ENCODE measurements at regions not wholly inside any gene's neighbourhood (a gene's known extent, or its start where the extent isn't known, plus 50 kb on each side); places are given as distances from the start of the nearest gene placed in this dataset.

GRCh38 chr22:48779211-48779643 is 1048.4 kb downstream of the BRD1 start:
- no peak overlapping the region for H3K4me3 ChIP-seq (ENCODE audit: low read length)
- no peaks in the 10 kb centered on the region for H3K4me1 ChIP-seq (ENCODE audit: insufficient read depth, low read length)
- no peaks in the 10 kb centered on the region for H3F3A ChIP-seq (ENCODE audit: low read length, unreplicated experiment)
- H3K36me3 ChIP-seq (ENCODE audit: low read depth, low read length) = no peaks in the 10 kb centered on the region
- no peaks in the 10 kb centered on the region for H3K79me2 ChIP-seq (ENCODE audit: low read length)
- no peaks in the 10 kb centered on the region for H3K9me2 ChIP-seq (replicated peaks; ENCODE audit: low read length)
- no peaks in the 10 kb centered on the region for H3K27me3 ChIP-seq (ENCODE audit: low read length)
- no peak overlapping the region for H3K9ac ChIP-seq (ENCODE audit: low read length)
- POLR2A ChIA-PET (ENCODE audit: unreplicated experiment) = no interaction called here
- TF ChIP-seq EZH2phosphoT487 (IDR thresholded peaks at IDR 0.05; ENCODE audit: borderline replicate concordance, low read length) (no peak), EZH2 (IDR thresholded peaks at IDR 0.05; ENCODE audit: low read length, unreplicated experiment) (no peak), CTCF (conservative IDR thresholded peaks at IDR 0.05; ENCODE audit: low read depth, low read length) (no peak)
- CTCF ChIA-PET = no interaction called here
- no peaks in the 10 kb centered on the region for H3K9me3 ChIP-seq (ENCODE audit: low read length)
- BruUV-seq (replicated peaks) = no TSS peak
- intact Hi-C loops (cut with micrococcal nuclease) = no loop called here
- H3K4me2 ChIP-seq (ENCODE audit: low read length) = no peak overlapping the region
- no peak for DNase-seq
- ATAC-seq = no peak
- H4K20me1 ChIP-seq (ENCODE audit: low read length) = no peaks in the 10 kb centered on the region
- H3K27ac ChIP-seq (ENCODE audit: low read length) = no peak overlapping the region
- no peak overlapping the region for H2AFZ ChIP-seq (ENCODE audit: low read length)

GRCh38 chr22:48778308-48779195 is 1049.1 kb downstream of the BRD1 start:
- Histone ChIP-seq H3K36me3 (ENCODE audit: low read depth, low read length) (no peaks in the 10 kb centered on the region), H3K27me3 (ENCODE audit: low read length) (no peaks in the 10 kb centered on the region), H2AFZ (ENCODE audit: low read length) (no peak overlapping the region), H3K4me1 (ENCODE audit: insufficient read depth, low read length) (no peaks in the 10 kb centered on the region), H3K9me3 (ENCODE audit: low read length) (no peaks in the 10 kb centered on the region), H3K79me2 (ENCODE audit: low read length) (no peaks in the 10 kb centered on the region), H3K4me3 (ENCODE audit: low read length) (no peak overlapping the region), H3K27ac (ENCODE audit: low read length) (no peak overlapping the region), H3K4me2 (ENCODE audit: low read length) (no peak overlapping the region), H4K20me1 (ENCODE audit: low read length) (no peaks in the 10 kb centered on the region), H3F3A (ENCODE audit: low read length, unreplicated experiment) (no peaks in the 10 kb centered on the region), H3K9me2 (replicated peaks; ENCODE audit: low read length) (no peaks in the 10 kb centered on the region), H3K9ac (ENCODE audit: low read length) (no peak overlapping the region)
- ChIA-PET CTCF (no interaction called here), POLR2A (ENCODE audit: unreplicated experiment) (no interaction called here)
- no peak for ATAC-seq
- intact Hi-C loops (cut with micrococcal nuclease) = no loop called here
- DNase-seq = no peak
- no TSS peak for BruUV-seq (replicated peaks)
- TF ChIP-seq CTCF (conservative IDR thresholded peaks at IDR 0.05; ENCODE audit: low read depth, low read length) (no peak), EZH2 (IDR thresholded peaks at IDR 0.05; ENCODE audit: low read length, unreplicated experiment) (no peak), EZH2phosphoT487 (IDR thresholded peaks at IDR 0.05; ENCODE audit: borderline replicate concordance, low read length) (no peak)

- POLR2A ChIA-PET (ENCODE audit: unreplicated experiment) = no interaction called here
- CTCF ChIA-PET = no interaction called here
- Histone ChIP-seq H3K36me3 (ENCODE audit: low read depth, low read length) (no peaks in the 10 kb centered on the region), H3K27ac (ENCODE audit: low read length) (no peak overlapping the region), H3K9me3 (ENCODE audit: low read length) (peaks cover 4% of the 10 kb centered on the region; the same call in 1 of the 2 replicates), H3K4me1 (ENCODE audit: insufficient read depth, low read length) (no peaks in the 10 kb centered on the region), H2AFZ (ENCODE audit: low read length) (no peak overlapping the region), H3K4me2 (ENCODE audit: low read length) (no peak overlapping the region), H3F3A (ENCODE audit: low read length, unreplicated experiment) (no peaks in the 10 kb centered on the region), H3K9me2 (replicated peaks; ENCODE audit: low read length) (no peaks in the 10 kb centered on the region), H3K9ac (ENCODE audit: low read length) (no peak overlapping the region), H4K20me1 (ENCODE audit: low read length) (no peaks in the 10 kb centered on the region), H3K27me3 (ENCODE audit: low read length) (no peaks in the 10 kb centered on the region), H3K79me2 (ENCODE audit: low read length) (no peaks in the 10 kb centered on the region), H3K4me3 (ENCODE audit: low read length) (no peak overlapping the region)
- DNase-seq (no peak), ATAC-seq (no peak)
- intact Hi-C loops (cut with micrococcal nuclease) = no loop called here
- no TSS peak for BruUV-seq (replicated peaks)
- TF ChIP-seq CTCF (conservative IDR thresholded peaks at IDR 0.05; ENCODE audit: low read depth, low read length) = no peak
- no peak for TF ChIP-seq EZH2phosphoT487 (IDR thresholded peaks at IDR 0.05; ENCODE audit: borderline replicate concordance, low read length)
- no peak for TF ChIP-seq EZH2 (IDR thresholded peaks at IDR 0.05; ENCODE audit: low read length, unreplicated experiment)
These were observed 1055.3 kb downstream of the BRD1 start for GRCh38 chr22:48772286-48772907.

Measured in PC-3 (cell line).